K562 (cell line): ENCODE measurements at regions not wholly inside any gene's neighbourhood (a gene's known extent, or its start where the extent isn't known, plus 50 kb on each side); places are given as distances from the start of the nearest gene placed in this dataset.

Experiments
- ATAC-seq: fragments of 200-7000 bp; cut with Tn5 transposase; 3 replicates; pipeline ENCODE4 v1.9.1; 2020; ENCODE audit warnings: moderate library complexity
- BruUV-seq: library from RNA; stranded (reverse); fragments of 400-500 nt; replicated peaks from 2 replicates; lab custom pipeline; 2021; lab: Mats Ljungman, UMichigan
- CTCF ChIA-PET: fragments of 300-600 bp; formaldehyde crosslinking; extraction: SDS; loops from one replicate; lab custom pipeline; 2021; ENCODE audit warnings: low intra/inter-chr PET ratio; lab: Yijun Ruan, JAX
- POLR2A ChIA-PET: fragments of 300-600, 350-650 bp; sonication (Branson Sonifier 250); formaldehyde crosslinking; extraction: SDS; loops from one replicate; lab custom pipeline; 2021; ENCODE audit warnings: antibody characterized with exemption, inconsistent platforms; lab: Yijun Ruan, JAX
- DNase-seq, 4 experiments: peaks; one replicate each; pipeline versions ENCODE4 v3.0.0 to v3.0.0-alpha.2; 2011 to 2018; ENCODE audit warnings: low spot score in 3 of 4, mixed read lengths in 3 of 4; ENCODE audit errors: extremely low read depth in 1 of 4
- FAIRE-seq: peaks from 2 replicates; lab custom pipeline; 2011; peaks lifted over from hg19 to GRCh38; lab: Jason Lieb, UNC
- H2AFZ ChIP-seq: 2 replicates; pipeline ENCODE4 v1.6.0; 2011; ENCODE audit warnings: low read depth, low read length, control low read depth, inconsistent platforms
- H3K27ac ChIP-seq: fragments of 200-600 bp; 3 replicates; pipeline ENCODE4 v1.8.0; 2011; ENCODE audit warnings: low read depth, mild to moderate bottlenecking, control low read depth, inconsistent platforms, low read length, moderate library complexity, mixed read lengths; ENCODE audit errors: extremely low read depth
- H3K27me3 ChIP-seq, 2 experiments: fragments of 300-600 bp in 1 of 2; 2 replicates in 1 of 2; 3 replicates in 1 of 2; pipeline versions ENCODE4 v1.6.0 to v1.8.0; 2011; ENCODE audit warnings: inconsistent platforms in 2 of 2, low read length in 2 of 2, mild to moderate bottlenecking in 1 of 2, mixed read lengths in 1 of 2, moderate library complexity in 1 of 2; ENCODE audit not compliant: control insufficient read depth in 2 of 2, insufficient read depth in 2 of 2
- H3K36me3 ChIP-seq: fragments of 300-600 bp; 3 replicates; pipeline ENCODE4 v1.8.0; 2011; ENCODE audit warnings: mild to moderate bottlenecking, low read length, inconsistent platforms; ENCODE audit not compliant: control insufficient read depth, insufficient read depth
- H3K4me1 ChIP-seq, 2 experiments: fragments of 200-600 bp in 1 of 2; replicated peaks in 1 of 2; 2 replicates in 1 of 2; 3 replicates in 1 of 2; pipeline versions ENCODE4 v1.5.1 to v1.8.0; 2011; ENCODE audit warnings: inconsistent platforms in 2 of 2, low read length in 2 of 2, mild to moderate bottlenecking in 1 of 2, mixed read lengths in 1 of 2, moderate library complexity in 1 of 2; ENCODE audit not compliant: control insufficient read depth in 2 of 2, insufficient read depth in 2 of 2
- H3K4me2 ChIP-seq: 2 replicates; pipeline ENCODE4 v1.6.1; 2011; ENCODE audit warnings: low read length, control low read depth, inconsistent platforms, mixed read lengths; ENCODE audit not compliant: insufficient read depth
- H3K4me3 ChIP-seq: fragments of 200-600 bp; sonication (generic), shearing (Covaris generic); 2 replicates; pipeline ENCODE4 v1.5.1; 2016; ENCODE audit warnings: control low read depth, inconsistent platforms
- H3K79me2 ChIP-seq: fragments of 200-600 bp; 3 replicates; pipeline ENCODE4 v1.8.0; 2011; ENCODE audit warnings: low read length, inconsistent platforms; ENCODE audit not compliant: control insufficient read depth, insufficient read depth
- H3K9ac ChIP-seq, 2 experiments: 2 replicates each; pipeline versions ENCODE4 v1.6.0 to v1.6.1; 2011; ENCODE audit warnings: low read depth in 2 of 2, low read length in 2 of 2, control low read depth in 1 of 2, inconsistent platforms in 1 of 2, mild to moderate bottlenecking in 1 of 2, mixed read lengths in 1 of 2; ENCODE audit not compliant: insufficient read depth in 1 of 2
- H3K9me1 ChIP-seq: one replicate; pipeline ENCODE4 v1.6.0; 2011; ENCODE audit warnings: inconsistent platforms, mild to moderate bottlenecking, low read length, moderate library complexity; ENCODE audit not compliant: control insufficient read depth, insufficient read depth
- H3K9me3 ChIP-seq: replicated peaks from 2 replicates; pipeline ENCODE4 v1.5.1; 2011; ENCODE audit warnings: low read depth, low read length, inconsistent platforms; ENCODE audit not compliant: control insufficient read depth, insufficient read depth
- H4K20me1 ChIP-seq: replicated peaks from 2 replicates; pipeline ENCODE4 v1.6.1; 2011; ENCODE audit warnings: low read length, inconsistent platforms, mixed read lengths; ENCODE audit not compliant: control insufficient read depth, insufficient read depth
- CTCF ChIP-seq, 3 experiments: IDR thresholded peaks in 2 of 3; conservative IDR thresholded peaks in 1 of 3; 2 replicates each; pipeline ENCODE4 v1.5.1; 2011 to 2012; ENCODE audit warnings: low read length in 3 of 3, mild to moderate bottlenecking in 3 of 3, control low read depth in 2 of 3, improper control_type of control experiment in 1 of 3, inconsistent platforms in 1 of 3, low read depth in 1 of 3, mixed read lengths in 1 of 3, moderate library complexity in 1 of 3; ENCODE audit not compliant: insufficient read depth in 2 of 3
- MCM7 ChIP-seq, 2 experiments: fragments of 450-650 bp; IDR thresholded peaks; 2 replicates each; pipeline ENCODE4 v1.6.1; 2016 to 2018
- RBBP5 ChIP-seq: fragments of 200-600 bp; sonication (generic); IDR thresholded peaks from 2 replicates; pipeline ENCODE4 v1.6.1; 2012; ENCODE audit warnings: borderline replicate concordance, mild to moderate bottlenecking, low read length, control low read depth, inconsistent platforms; ENCODE audit not compliant: insufficient read depth, poor library complexity, severe bottlenecking
- RBM34 ChIP-seq: fragments of 200-400 bp; formaldehyde crosslinking; IDR thresholded peaks from 2 replicates; pipeline ENCODE4 v1.6.1; 2018; ENCODE audit warnings: low read length, borderline replicate concordance; ENCODE audit not compliant: insufficient read depth
- TFAP4 ChIP-seq: sonication (generic); formaldehyde crosslinking; IDR thresholded peaks from 2 replicates; pipeline ENCODE4 v1.8.0; 2022; ENCODE audit warnings: missing genetic modification reagents, mild to moderate bottlenecking, moderate library complexity, borderline replicate concordance
- THRAP3 ChIP-seq: fragments of 450-650 bp; IDR thresholded peaks from 2 replicates; pipeline ENCODE4 v1.6.1; 2016; ENCODE audit warnings: mild to moderate bottlenecking, inconsistent platforms, borderline replicate concordance
- ZNF354B ChIP-seq: fragments of 250-450 bp; sonication (Bioruptor Pico); IDR thresholded peaks from 2 replicates; pipeline ENCODE4 v1.4.0; 2020
- ZNF444 ChIP-seq: fragments of 250-450 bp; sonication (Bioruptor Pico); IDR thresholded peaks from 2 replicates; pipeline ENCODE4 v1.4.0; 2020; ENCODE audit warnings: mild to moderate bottlenecking, moderate library complexity
- ZNF717 ChIP-seq: fragments of 250-450 bp; sonication (Bioruptor Pico); IDR thresholded peaks from 2 replicates; pipeline ENCODE4 v1.5.0; 2021
- WGBS: fragments of 100-300 bp; shearing (Covaris generic); methylation state at CpG from one replicate; pipeline ENCODE4 v1.1.6; 2016; ENCODE audit warnings: low coverage, mixed read lengths; ENCODE audit not compliant: insufficient coverage; ENCODE audit errors: missing lambda C conversion rate; 5-methylcytosine and 5-hydroxymethylcytosine counted together
- in situ Hi-C: fragments of 300-500 bp; cut with MboI; formaldehyde crosslinking; loops from 4 replicates; pipeline ENCODE4 v1.15.0; 2018; ENCODE audit warnings: inconsistent platforms, mixed read lengths
- intact Hi-C: fragments of 100-400 bp; cut with micrococcal nuclease; formaldehyde crosslinking; loops from 2 replicates; pipeline ENCODE4 v1.14.2; 2022
- TF ChIP-seq, protein P1 (sequence below): fragments of 450-650 bp; formaldehyde crosslinking; IDR thresholded peaks from 2 replicates; pipeline ENCODE4 v1.4.0; 2020; ENCODE audit warnings: mild to moderate bottlenecking, moderate library complexity
- TF ChIP-seq, protein P2 (sequence below): sonication (generic); formaldehyde crosslinking; IDR thresholded peaks from 2 replicates; pipeline ENCODE4 v1.8.0; 2023; ENCODE audit warnings: missing genetic modification reagents, mild to moderate bottlenecking, borderline replicate concordance

- no peak for TF ChIP-seq RBM34
- no peak for TF ChIP-seq RBBP5
- no peak for TF ChIP-seq ZNF354B (CRISPR knock-in tag)
- TF ChIP-seq TFAP4, result no peak
- TF ChIP-seq THRAP3, result no peak
Measured at GRCh38 chr11:112334381-112334780, 73.7 kb upstream of the PLET1 start (continued).

- no peaks in the 10 kb centered on the region for H3K9me3 ChIP-seq
- intact Hi-C loops, result no loop called here
- ChIA-PET CTCF (no interaction called here), POLR2A (no interaction called here)
- H4K20me1 ChIP-seq, result no peaks in the 10 kb centered on the region; the same call in 1 of the 2 replicates
- H3K27ac ChIP-seq, result no peak overlapping the region
- in situ Hi-C loops, result no loop called here
- no peak overlapping the region for H3K4me2 ChIP-seq
- WGBS, result 3% methylated on average over 5 of the region's 5 CpGs
- peaks cover 0 to 13% of the 10 kb centered on the region in 2 experiments; a peak in 2 of 5 replicates for H3K27me3 ChIP-seq
- no peaks in the 10 kb centered on the region for H3K79me2 ChIP-seq
- H3K4me1 ChIP-seq, result no peaks in the 10 kb centered on the region
- H3K9ac ChIP-seq, result no peak overlapping the region
- no peak overlapping the region for H3K4me3 ChIP-seq
- no peaks in the 10 kb centered on the region for H3K9me1 ChIP-seq
- FAIRE-seq, result no peak
- no peaks in the 10 kb centered on the region for H3K36me3 ChIP-seq
- no TSS peak for BruUV-seq
- H2AFZ ChIP-seq, result no peak overlapping the region
- ATAC-seq, result no peak
- DNase-seq, result no peak
- TF ChIP-seq CTCF (IDR thresholded peaks at IDR 0.05 in 2 of 3, conservative IDR thresholded peaks at IDR 0.05 in 1 of 3; ENCODE audit: insufficient read depth in 2 of 3, low read depth in 1 of 3, low read length in 3 of 3) (no peak), ZNF444 (CRISPR knock-in tag) (no peak), MCM7 (IDR thresholded peaks at IDR 0.05) (no peak), ZNF717 (CRISPR knock-in tag) (no peak)
- TF ChIP-seq, protein P1, sequence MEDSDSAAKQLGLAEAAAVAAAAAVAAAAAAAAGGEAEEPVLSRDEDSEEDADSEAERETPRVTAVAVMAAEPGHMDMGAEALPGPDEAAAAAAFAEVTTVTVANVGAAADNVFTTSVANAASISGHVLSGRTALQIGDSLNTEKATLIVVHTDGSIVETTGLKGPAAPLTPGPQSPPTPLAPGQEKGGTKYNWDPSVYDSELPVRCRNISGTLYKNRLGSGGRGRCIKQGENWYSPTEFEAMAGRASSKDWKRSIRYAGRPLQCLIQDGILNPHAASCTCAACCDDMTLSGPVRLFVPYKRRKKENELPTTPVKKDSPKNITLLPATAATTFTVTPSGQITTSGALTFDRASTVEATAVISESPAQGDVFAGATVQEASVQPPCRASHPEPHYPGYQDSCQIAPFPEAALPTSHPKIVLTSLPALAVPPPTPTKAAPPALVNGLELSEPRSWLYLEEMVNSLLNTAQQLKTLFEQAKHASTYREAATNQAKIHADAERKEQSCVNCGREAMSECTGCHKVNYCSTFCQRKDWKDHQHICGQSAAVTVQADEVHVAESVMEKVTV (CRISPR knock-in tag), result no peak
- TF ChIP-seq, protein P2, sequence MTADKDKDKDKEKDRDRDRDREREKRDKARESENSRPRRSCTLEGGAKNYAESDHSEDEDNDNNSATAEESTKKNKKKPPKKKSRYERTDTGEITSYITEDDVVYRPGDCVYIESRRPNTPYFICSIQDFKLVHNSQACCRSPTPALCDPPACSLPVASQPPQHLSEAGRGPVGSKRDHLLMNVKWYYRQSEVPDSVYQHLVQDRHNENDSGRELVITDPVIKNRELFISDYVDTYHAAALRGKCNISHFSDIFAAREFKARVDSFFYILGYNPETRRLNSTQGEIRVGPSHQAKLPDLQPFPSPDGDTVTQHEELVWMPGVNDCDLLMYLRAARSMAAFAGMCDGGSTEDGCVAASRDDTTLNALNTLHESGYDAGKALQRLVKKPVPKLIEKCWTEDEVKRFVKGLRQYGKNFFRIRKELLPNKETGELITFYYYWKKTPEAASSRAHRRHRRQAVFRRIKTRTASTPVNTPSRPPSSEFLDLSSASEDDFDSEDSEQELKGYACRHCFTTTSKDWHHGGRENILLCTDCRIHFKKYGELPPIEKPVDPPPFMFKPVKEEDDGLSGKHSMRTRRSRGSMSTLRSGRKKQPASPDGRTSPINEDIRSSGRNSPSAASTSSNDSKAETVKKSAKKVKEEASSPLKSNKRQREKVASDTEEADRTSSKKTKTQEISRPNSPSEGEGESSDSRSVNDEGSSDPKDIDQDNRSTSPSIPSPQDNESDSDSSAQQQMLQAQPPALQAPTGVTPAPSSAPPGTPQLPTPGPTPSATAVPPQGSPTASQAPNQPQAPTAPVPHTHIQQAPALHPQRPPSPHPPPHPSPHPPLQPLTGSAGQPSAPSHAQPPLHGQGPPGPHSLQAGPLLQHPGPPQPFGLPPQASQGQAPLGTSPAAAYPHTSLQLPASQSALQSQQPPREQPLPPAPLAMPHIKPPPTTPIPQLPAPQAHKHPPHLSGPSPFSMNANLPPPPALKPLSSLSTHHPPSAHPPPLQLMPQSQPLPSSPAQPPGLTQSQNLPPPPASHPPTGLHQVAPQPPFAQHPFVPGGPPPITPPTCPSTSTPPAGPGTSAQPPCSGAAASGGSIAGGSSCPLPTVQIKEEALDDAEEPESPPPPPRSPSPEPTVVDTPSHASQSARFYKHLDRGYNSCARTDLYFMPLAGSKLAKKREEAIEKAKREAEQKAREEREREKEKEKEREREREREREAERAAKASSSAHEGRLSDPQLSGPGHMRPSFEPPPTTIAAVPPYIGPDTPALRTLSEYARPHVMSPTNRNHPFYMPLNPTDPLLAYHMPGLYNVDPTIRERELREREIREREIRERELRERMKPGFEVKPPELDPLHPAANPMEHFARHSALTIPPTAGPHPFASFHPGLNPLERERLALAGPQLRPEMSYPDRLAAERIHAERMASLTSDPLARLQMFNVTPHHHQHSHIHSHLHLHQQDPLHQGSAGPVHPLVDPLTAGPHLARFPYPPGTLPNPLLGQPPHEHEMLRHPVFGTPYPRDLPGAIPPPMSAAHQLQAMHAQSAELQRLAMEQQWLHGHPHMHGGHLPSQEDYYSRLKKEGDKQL (CRISPR knock-in tag), result no peak
Measured at GRCh38 chr11:112336356-112336886, 75.8 kb upstream of the PLET1 start.
